Inflammatory macrophage treated with lipopolysaccharide for 1 hour (primary cell): ENCODE measurements at regions not wholly inside any gene's neighbourhood (a gene's known extent, or its start where the extent isn't known, plus 50 kb on each side); places are given as distances from the start of the nearest gene placed in this dataset.

Experiments used
- DNase-seq, 2 donors: peaks; one replicate each; pipeline ENCODE4 v3.0.0-alpha.2; 2020 to 2022

GRCh38 chr11:101199416-101199815, 69.8 kb upstream of the PGR start:
- no peak for DNase-seq

GRCh38 chr11:101195294-101195693, 65.7 kb upstream of the PGR start:
- no peak for DNase-seq

- no peak for DNase-seq
Observed at GRCh38 chr11:101188801-101189200, 59.2 kb upstream of the PGR start.

GRCh38 chr11:101188173-101188572, 58.6 kb upstream of the PGR start:
- no peak for DNase-seq

- no peak for DNase-seq
Observed at GRCh38 chr11:101187748-101188147, 58.1 kb upstream of the PGR start.

- no peak for DNase-seq
Observed at GRCh38 chr11:101185985-101186384, 56.4 kb upstream of the PGR start.

GRCh38 chr11:101182467-101182866, 52.9 kb upstream of the PGR start:
- DNase-seq, result no peak

GRCh38 chr11:101180481-101180880, 50.9 kb upstream of the PGR start:
- DNase-seq, result no peak
